ENCODE measurements at regions not wholly inside any gene's neighbourhood (a gene's known extent, or its start where the extent isn't known, plus 50 kb on each side); places are given as distances from the start of the nearest gene placed in this dataset.
A peak's percentile ranks its signal among the peaks of the same experiment; 100 is the strongest.
"Not testable (repeated sequence)": the region's sequence is repeated elsewhere in the genome, so short reads cannot be mapped to it uniquely, and the experiment has no call there.

DNA sequence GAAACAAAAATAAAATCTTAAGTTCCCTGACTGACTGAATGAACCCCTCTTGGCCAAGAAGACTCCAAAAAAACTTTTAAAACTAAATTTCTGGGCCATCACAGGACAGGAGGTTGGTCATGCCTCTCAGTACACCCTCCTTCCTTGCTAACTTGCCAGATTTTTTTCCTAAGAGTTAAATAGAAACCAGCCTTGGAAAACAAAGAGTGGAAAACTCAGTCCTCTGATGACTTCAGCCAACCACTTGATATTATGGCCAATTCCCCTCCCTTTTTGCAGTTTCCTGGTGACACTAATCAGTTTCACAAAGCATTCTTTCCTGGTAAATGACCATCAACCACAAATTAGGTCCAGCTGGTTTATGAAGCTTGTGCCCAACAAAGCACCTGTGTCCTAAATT, 134.8 kb downstream of the ZNF648 start:
- ATAC-seq, result no peak
- Mint-ChIP-seq H3K36me3 (peaks cover 10% of the 10 kb centered on the region), H3K27me3 (ENCODE audit: low read depth) (no peaks in the 10 kb centered on the region; the same call in 1 of the 2 replicates), H3K4me3 (no peak overlapping the region), H3K27ac (no peak overlapping the region), H3K4me1 (peaks cover 7% of the 10 kb centered on the region), H3K9me3 (peaks cover 23% of the 10 kb centered on the region)
- CTCF ChIA-PET, result interaction anchor here (0.8 to 2.6 kb wide), 3 partner anchors 10 to 154 kb away, joined by 3 to 19 read pairs (median 3); no protein-coding TSS in a partner anchor
- DNase-seq (ENCODE audit: low spot score), result no peak
- TF ChIP-seq NR2C2 (CRISPR knock-in tag; IDR thresholded peaks at IDR 0.05) (no peak), GTF2I (CRISPR knock-in tag; conservative IDR thresholded peaks at IDR 0.05) (no peak), ZNF121 (CRISPR knock-in tag; IDR thresholded peaks at IDR 0.05) (no peak), ZNF317 (CRISPR knock-in tag; IDR thresholded peaks at IDR 0.05; ENCODE audit: borderline replicate concordance, low read depth) (no peak)
- TF ChIP-seq, protein P1, sequence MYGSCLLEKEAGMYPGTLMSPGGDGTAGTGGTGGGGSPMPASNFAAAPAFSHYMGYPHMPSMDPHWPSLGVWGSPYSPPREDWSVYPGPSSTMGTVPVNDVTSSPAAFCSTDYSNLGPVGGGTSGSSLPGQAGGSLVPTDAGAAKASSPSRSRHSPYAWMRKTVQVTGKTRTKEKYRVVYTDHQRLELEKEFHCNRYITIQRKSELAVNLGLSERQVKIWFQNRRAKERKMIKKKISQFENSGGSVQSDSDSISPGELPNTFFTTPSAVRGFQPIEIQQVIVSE (CRISPR knock-in tag; IDR thresholded peaks at IDR 0.05; ENCODE audit: borderline replicate concordance), result no peak
- TF ChIP-seq, protein P2, sequence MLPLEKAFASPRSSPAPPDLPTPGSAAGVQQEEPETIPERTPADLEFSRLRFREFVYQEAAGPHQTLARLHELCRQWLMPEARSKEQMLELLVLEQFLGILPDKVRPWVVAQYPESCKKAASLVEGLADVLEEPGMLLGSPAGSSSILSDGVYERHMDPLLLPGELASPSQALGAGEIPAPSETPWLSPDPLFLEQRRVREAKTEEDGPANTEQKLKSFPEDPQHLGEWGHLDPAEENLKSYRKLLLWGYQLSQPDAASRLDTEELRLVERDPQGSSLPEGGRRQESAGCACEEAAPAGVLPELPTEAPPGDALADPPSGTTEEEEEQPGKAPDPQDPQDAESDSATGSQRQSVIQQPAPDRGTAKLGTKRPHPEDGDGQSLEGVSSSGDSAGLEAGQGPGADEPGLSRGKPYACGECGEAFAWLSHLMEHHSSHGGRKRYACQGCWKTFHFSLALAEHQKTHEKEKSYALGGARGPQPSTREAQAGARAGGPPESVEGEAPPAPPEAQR (CRISPR knock-in tag; IDR thresholded peaks at IDR 0.05), result no peak
- TF ChIP-seq, protein P3, sequence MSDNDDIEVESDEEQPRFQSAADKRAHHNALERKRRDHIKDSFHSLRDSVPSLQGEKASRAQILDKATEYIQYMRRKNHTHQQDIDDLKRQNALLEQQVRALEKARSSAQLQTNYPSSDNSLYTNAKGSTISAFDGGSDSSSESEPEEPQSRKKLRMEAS (CRISPR knock-in tag; IDR thresholded peaks at IDR 0.05), result no peak
- POLR2A ChIA-PET, result no interaction called here

DNA sequence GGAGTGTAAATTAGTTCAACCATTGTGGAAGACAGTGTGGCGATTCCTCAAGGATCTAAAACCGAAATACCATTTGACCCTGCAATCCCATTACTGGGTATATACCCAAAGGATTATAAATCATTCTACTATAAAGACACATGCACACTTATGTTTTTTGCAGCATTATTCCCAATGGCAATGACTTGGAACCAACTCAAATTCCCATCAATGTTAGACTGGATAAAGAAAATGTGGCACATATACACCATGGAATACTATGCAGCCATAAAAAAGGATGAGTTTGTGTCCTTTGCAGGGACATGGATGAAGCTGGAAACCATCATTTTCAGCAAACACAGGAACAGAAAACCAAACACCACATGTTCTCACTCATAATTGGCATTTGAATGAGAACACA, 137.5 kb downstream of the ZNF648 start:
- H3K27me3 Mint-ChIP-seq (ENCODE audit: low read depth); H3K27ac Mint-ChIP-seq; H3K4me3 Mint-ChIP-seq; CTCF ChIA-PET; DNase-seq (ENCODE audit: low spot score); H3K36me3 Mint-ChIP-seq; ATAC-seq; POLR2A ChIA-PET: not testable (repeated sequence)
- Mint-ChIP-seq H3K9me3 (peaks cover 30% of the 10 kb centered on the region), H3K4me1 (peaks cover 13% of the 10 kb centered on the region)

DNA sequence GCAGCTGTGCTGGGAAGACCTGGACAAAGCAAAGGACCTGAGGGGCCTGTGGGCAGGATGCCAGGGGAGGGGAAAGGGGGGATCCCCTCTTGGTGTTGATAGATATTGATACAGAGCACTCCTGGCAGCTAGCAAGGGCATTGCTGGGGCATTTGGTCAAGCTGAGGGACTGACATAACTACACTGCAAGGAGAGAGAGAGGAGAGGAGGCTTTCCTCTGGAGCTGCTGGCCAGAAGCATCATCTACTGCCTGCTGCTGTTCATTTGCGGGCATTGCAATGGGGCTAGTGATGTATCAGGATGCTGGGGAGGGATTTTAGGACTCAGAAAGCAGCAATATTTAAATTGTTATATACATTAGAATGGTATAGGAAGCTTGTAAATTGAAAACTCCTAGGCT, 142.0 kb downstream of the ZNF648 start:
- ATAC-seq (peak; percentile 88), DNase-seq (ENCODE audit: low spot score) (peak; percentile 25)
- Mint-ChIP-seq H3K9me3 (peaks cover 18% of the 10 kb centered on the region), H3K4me1 (peaks cover 8% of the 10 kb centered on the region), H3K36me3 (peaks cover 5% of the 10 kb centered on the region), H3K27me3 (ENCODE audit: low read depth) (no peaks in the 10 kb centered on the region; the same call in 1 of the 2 replicates), H3K27ac (no peak overlapping the region; the same call in 1 of the 2 replicates), H3K4me3 (no peak overlapping the region)
- POLR2A ChIA-PET, result no interaction called here
- CTCF ChIA-PET, result interaction anchor here (0.6 to 2.2 kb wide), 14 partner anchors 8 to 441 kb away, joined by 3 to 13 read pairs (median 4); no protein-coding TSS in a partner anchor
- 0 out of 2 replicates have a peak, but pooled peaks have one; percentile 18 for TF ChIP-seq PRRX2 (CRISPR knock-in tag; IDR thresholded peaks at IDR 0.05)
- no peak for TF ChIP-seq FOXK1 (CRISPR knock-in tag; IDR thresholded peaks at IDR 0.05)
- TF ChIP-seq JAZF1 (CRISPR knock-in tag; IDR thresholded peaks at IDR 0.05), result no peak

DNA sequence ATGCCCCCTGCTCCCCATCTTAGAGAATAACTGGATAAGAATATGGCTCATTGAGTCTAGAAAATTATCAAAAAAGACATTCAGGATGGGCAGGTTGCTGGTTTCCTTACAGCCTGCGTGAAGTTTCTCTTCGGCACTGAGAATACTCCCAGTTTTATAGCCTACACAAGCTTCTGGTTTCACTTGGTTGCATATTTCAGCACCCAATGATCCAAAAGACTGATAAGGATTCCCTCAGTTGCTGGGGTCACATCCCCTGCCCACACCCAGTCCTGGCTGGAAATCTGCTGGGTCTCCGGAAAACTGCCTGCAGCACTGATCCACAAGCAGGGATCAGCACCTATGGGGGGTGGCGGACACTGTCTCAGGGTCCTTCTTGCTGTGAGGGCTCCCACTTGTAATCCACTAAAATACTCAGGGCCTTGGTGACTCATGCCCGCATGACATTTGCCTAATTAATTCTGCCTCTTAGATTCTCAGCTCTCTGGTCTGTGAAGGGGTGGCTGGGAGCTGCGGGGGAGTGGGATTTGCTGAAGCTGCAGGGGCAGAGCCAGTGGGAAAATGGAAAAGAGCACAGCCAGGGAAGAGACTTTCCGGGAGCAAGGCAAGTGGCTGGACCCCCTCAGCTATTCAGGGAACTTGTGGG, 142.5 kb downstream of the ZNF648 start:
- H3K4me3 Mint-ChIP-seq, result no peak overlapping the region
- H3K27me3 Mint-ChIP-seq (ENCODE audit: low read depth), result no peaks in the 10 kb centered on the region; the same call in none of the 2 replicates
- H3K4me1 Mint-ChIP-seq, result peaks cover 8% of the 10 kb centered on the region
- ATAC-seq (peak; percentile 83), DNase-seq (ENCODE audit: low spot score) (peak; percentile 23)
- peaks cover 4% of the 10 kb centered on the region; the same call in 1 of the 2 replicates for H3K36me3 Mint-ChIP-seq
- H3K27ac Mint-ChIP-seq, result no peak overlapping the region; the same call in 1 of the 2 replicates
- peaks cover 14% of the 10 kb centered on the region for H3K9me3 Mint-ChIP-seq
- CTCF ChIA-PET, result interaction anchor here (0.6 to 2.2 kb wide), 14 partner anchors 9 to 440 kb away, joined by 3 to 13 read pairs (median 4); no protein-coding TSS in a partner anchor
- POLR2A ChIA-PET, result no interaction called here
- TF ChIP-seq ZBTB21 (CRISPR knock-in tag; IDR thresholded peaks at IDR 0.05; ENCODE audit: borderline replicate concordance), result no peak
- TF ChIP-seq SOX15 (CRISPR knock-in tag; IDR thresholded peaks at IDR 0.05), result no peak
- TF ChIP-seq, protein P4, sequence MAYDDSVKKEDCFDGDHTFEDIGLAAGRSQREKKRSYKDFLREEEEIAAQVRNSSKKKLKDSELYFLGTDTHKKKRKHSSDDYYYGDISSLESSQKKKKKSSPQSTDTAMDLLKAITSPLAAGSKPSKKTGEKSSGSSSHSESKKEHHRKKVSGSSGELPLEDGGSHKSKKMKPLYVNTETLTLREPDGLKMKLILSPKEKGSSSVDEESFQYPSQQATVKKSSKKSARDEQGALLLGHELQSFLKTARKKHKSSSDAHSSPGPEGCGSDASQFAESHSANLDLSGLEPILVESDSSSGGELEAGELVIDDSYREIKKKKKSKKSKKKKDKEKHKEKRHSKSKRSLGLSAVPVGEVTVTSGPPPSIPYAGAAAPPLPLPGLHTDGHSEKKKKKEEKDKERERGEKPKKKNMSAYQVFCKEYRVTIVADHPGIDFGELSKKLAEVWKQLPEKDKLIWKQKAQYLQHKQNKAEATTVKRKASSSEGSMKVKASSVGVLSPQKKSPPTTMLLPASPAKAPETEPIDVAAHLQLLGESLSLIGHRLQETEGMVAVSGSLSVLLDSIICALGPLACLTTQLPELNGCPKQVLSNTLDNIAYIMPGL (CRISPR knock-in tag; IDR thresholded peaks at IDR 0.05), result no peak
- TF ChIP-seq, protein P5, sequence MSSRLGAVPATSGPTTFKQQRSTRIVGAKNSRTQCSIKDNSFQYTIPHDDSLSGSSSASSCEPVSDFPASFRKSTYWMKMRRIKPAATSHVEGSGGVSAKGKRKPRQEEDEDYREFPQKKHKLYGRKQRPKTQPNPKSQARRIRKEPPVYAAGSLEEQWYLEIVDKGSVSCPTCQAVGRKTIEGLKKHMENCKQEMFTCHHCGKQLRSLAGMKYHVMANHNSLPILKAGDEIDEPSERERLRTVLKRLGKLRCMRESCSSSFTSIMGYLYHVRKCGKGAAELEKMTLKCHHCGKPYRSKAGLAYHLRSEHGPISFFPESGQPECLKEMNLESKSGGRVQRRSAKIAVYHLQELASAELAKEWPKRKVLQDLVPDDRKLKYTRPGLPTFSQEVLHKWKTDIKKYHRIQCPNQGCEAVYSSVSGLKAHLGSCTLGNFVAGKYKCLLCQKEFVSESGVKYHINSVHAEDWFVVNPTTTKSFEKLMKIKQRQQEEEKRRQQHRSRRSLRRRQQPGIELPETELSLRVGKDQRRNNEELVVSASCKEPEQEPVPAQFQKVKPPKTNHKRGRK (CRISPR knock-in tag; IDR thresholded peaks at IDR 0.05; ENCODE audit: borderline replicate concordance), result no peak
- no peak for TF ChIP-seq NFE2L1 (CRISPR knock-in tag; IDR thresholded peaks at IDR 0.05)
- TF ChIP-seq, protein P6, sequence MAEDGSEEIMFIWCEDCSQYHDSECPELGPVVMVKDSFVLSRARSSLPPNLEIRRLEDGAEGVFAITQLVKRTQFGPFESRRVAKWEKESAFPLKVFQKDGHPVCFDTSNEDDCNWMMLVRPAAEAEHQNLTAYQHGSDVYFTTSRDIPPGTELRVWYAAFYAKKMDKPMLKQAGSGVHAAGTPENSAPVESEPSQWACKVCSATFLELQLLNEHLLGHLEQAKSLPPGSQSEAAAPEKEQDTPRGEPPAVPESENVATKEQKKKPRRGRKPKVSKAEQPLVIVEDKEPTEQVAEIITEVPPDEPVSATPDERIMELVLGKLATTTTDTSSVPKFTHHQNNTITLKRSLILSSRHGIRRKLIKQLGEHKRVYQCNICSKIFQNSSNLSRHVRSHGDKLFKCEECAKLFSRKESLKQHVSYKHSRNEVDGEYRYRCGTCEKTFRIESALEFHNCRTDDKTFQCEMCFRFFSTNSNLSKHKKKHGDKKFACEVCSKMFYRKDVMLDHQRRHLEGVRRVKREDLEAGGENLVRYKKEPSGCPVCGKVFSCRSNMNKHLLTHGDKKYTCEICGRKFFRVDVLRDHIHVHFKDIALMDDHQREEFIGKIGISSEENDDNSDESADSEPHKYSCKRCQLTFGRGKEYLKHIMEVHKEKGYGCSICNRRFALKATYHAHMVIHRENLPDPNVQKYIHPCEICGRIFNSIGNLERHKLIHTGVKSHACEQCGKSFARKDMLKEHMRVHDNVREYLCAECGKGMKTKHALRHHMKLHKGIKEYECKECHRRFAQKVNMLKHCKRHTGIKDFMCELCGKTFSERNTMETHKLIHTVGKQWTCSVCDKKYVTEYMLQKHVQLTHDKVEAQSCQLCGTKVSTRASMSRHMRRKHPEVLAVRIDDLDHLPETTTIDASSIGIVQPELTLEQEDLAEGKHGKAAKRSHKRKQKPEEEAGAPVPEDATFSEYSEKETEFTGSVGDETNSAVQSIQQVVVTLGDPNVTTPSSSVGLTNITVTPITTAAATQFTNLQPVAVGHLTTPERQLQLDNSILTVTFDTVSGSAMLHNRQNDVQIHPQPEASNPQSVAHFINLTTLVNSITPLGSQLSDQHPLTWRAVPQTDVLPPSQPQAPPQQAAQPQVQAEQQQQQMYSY (CRISPR knock-in tag; IDR thresholded peaks at IDR 0.05), result no peak
- TF ChIP-seq ZNF317 (CRISPR knock-in tag; IDR thresholded peaks at IDR 0.05; ENCODE audit: borderline replicate concordance, low read depth), result no peak
- no peak for TF ChIP-seq OVOL2 (CRISPR knock-in tag; IDR thresholded peaks at IDR 0.05; ENCODE audit: borderline replicate concordance)

All from WTC11 (cell line).